HL-60 (cell line): ENCODE measurements at regions not wholly inside any gene's neighbourhood (a gene's known extent, or its start where the extent isn't known, plus 50 kb on each side); places are given as distances from the start of the nearest gene placed in this dataset.

ENCODE experiments used
- CTCF ChIP-seq: IDR thresholded peaks from one replicate; pipeline ENCODE4 v1.5.1; 2011; ENCODE audit warnings: low read length, control low read depth, inconsistent platforms; ENCODE audit not compliant: insufficient read depth
- GABPA ChIP-seq: IDR thresholded peaks from 2 replicates; pipeline ENCODE4 v1.6.1; 2012; ENCODE audit warnings: low read depth
- POLR2AphosphoS5 ChIP-seq: IDR thresholded peaks from 2 replicates; pipeline ENCODE4 v1.6.1; 2012; ENCODE audit warnings: low read depth
- TF ChIP-seq, protein P1 (sequence below): IDR thresholded peaks from 2 replicates; pipeline ENCODE4 v1.6.1; 2012; ENCODE audit warnings: low read depth; ENCODE audit not compliant: insufficient replicate concordance

DNA sequence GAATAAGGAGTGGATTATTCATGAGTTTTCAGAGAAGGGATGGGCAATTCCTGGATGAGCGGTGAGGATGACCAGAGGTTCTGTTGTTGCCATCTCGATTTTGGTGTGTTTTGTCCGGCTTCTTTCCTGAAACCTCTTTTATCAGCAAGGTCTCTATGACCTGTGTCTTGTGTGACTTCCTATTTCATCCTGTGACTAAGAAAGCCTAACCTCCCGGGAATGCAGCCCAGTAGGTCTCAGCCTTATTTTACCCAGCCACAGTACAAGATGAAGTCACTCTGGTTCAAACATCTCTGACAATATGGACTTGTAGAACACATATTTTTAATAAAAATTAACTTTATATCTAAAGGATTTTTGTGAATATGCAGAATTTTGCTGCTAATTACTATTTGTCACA is 716.4 kb downstream of the FSCB start:
- TF ChIP-seq CTCF (no peak), POLR2AphosphoS5 (no peak), GABPA (no peak)
- TF ChIP-seq, protein P1, sequence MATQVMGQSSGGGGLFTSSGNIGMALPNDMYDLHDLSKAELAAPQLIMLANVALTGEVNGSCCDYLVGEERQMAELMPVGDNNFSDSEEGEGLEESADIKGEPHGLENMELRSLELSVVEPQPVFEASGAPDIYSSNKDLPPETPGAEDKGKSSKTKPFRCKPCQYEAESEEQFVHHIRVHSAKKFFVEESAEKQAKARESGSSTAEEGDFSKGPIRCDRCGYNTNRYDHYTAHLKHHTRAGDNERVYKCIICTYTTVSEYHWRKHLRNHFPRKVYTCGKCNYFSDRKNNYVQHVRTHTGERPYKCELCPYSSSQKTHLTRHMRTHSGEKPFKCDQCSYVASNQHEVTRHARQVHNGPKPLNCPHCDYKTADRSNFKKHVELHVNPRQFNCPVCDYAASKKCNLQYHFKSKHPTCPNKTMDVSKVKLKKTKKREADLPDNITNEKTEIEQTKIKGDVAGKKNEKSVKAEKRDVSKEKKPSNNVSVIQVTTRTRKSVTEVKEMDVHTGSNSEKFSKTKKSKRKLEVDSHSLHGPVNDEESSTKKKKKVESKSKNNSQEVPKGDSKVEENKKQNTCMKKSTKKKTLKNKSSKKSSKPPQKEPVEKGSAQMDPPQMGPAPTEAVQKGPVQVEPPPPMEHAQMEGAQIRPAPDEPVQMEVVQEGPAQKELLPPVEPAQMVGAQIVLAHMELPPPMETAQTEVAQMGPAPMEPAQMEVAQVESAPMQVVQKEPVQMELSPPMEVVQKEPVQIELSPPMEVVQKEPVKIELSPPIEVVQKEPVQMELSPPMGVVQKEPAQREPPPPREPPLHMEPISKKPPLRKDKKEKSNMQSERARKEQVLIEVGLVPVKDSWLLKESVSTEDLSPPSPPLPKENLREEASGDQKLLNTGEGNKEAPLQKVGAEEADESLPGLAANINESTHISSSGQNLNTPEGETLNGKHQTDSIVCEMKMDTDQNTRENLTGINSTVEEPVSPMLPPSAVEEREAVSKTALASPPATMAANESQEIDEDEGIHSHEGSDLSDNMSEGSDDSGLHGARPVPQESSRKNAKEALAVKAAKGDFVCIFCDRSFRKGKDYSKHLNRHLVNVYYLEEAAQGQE = no peak
